ENCODE measurements at regions not wholly inside any gene's neighbourhood (a gene's known extent, or its start where the extent isn't known, plus 50 kb on each side); places are given as distances from the start of the nearest gene placed in this dataset.

GRCh38 chr6:166085500-166085899 is 82.2 kb downstream of the TBXT start:
- Histone ChIP-seq H3K27ac (ENCODE audit: extremely low read length, insufficient read depth, low read length) (no peak overlapping the region), H3K79me2 (ENCODE audit: insufficient read depth, low read length) (no peaks in the 10 kb centered on the region), H3K27me3 (ENCODE audit: control insufficient read depth in 1 of 2, insufficient read depth in 2 of 2, low read length in 2 of 2) (peaks cover 0 to 12% of the 10 kb centered on the region in 2 experiments; a peak in 1 of 5 replicates), H4K20me1 (ENCODE audit: insufficient read depth, low read length) (no peaks in the 10 kb centered on the region), H3K9me3 (ENCODE audit: low read length) (no peaks in the 10 kb centered on the region), H3K4me3 (replicated peaks in 1 of 3; ENCODE audit: insufficient read depth in 1 of 3, low read depth in 2 of 3, low read length in 3 of 3) (no peak overlapping the region), H3K4me2 (ENCODE audit: low read depth, low read length) (no peak overlapping the region), H3K4me1 (ENCODE audit: insufficient read depth, low read length) (no peaks in the 10 kb centered on the region), H3K36me3 (replicated peaks in 1 of 2; ENCODE audit: control insufficient read depth in 1 of 2, insufficient read depth in 2 of 2, low read length in 2 of 2) (no peaks in the 10 kb centered on the region), H2AFZ (ENCODE audit: low read length) (no peak overlapping the region), H3K9ac (ENCODE audit: insufficient read depth, low read depth, low read length) (no peak overlapping the region)
- intact Hi-C loops (cut with micrococcal nuclease; ENCODE audit: unreplicated experiment) (no loop called here), in situ Hi-C loops (cut with HindIII; ENCODE audit: extremely low pct_ligation_motif_present, low pct_unique_long_range_greater_than_20kb) (no loop called here)
- WGBS (ENCODE audit: low lambda C conversion rate): 21% methylated on average over 2 of the region's 2 CpGs
- no peak for FAIRE-seq
- TF ChIP-seq MAFF (IDR thresholded peaks at IDR 0.05; ENCODE audit: low read depth, low read length): peak; percentile 94
- TF ChIP-seq NFKB2 (CRISPR knock-in tag; IDR thresholded peaks at IDR 0.05; ENCODE audit: borderline replicate concordance): no peak
- TF ChIP-seq NFE2L2 (IDR thresholded peaks at IDR 0.05; ENCODE audit: low read length): peak; percentile 16; the same call in 1 of the 2 replicates
- TF ChIP-seq ATF7 (IDR thresholded peaks at IDR 0.05): 0 out of 2 replicates have a peak, but pooled peaks have one; percentile 6
- TF ChIP-seq ATF7 (CRISPR knock-in tag; IDR thresholded peaks at IDR 0.05): no peak
- TF ChIP-seq MAFK (conservative IDR thresholded peaks at IDR 0.05 in 1 of 2, IDR thresholded peaks at IDR 0.05 in 1 of 2; ENCODE audit: low read length in 2 of 2): peak; percentile 95 to 96
- no peak for ATAC-seq
- DNase-seq (ENCODE audit: low spot score): no peak
- ChIA-PET POLR2A (no interaction called here), CTCF (ENCODE audit: low intra/inter-chr PET ratio, low total read pairs) (no interaction called here)
- BruUV-seq (replicated peaks): no TSS peak

GRCh38 chr6:166084951-166085350 is 82.7 kb downstream of the TBXT start:
- in situ Hi-C loops (cut with HindIII; ENCODE audit: extremely low pct_ligation_motif_present, low pct_unique_long_range_greater_than_20kb) (no loop called here), intact Hi-C loops (cut with micrococcal nuclease; ENCODE audit: unreplicated experiment) (no loop called here)
- Histone ChIP-seq H3K4me1 (ENCODE audit: insufficient read depth, low read length) (no peaks in the 10 kb centered on the region), H3K79me2 (ENCODE audit: insufficient read depth, low read length) (no peaks in the 10 kb centered on the region), H2AFZ (ENCODE audit: low read length) (no peak overlapping the region), H3K4me3 (replicated peaks in 1 of 3; ENCODE audit: insufficient read depth in 1 of 3, low read depth in 2 of 3, low read length in 3 of 3) (no peak overlapping the region), H3K27me3 (ENCODE audit: control insufficient read depth in 1 of 2, insufficient read depth in 2 of 2, low read length in 2 of 2) (peaks cover 0 to 12% of the 10 kb centered on the region in 2 experiments; a peak in 1 of 5 replicates), H3K27ac (ENCODE audit: extremely low read length, insufficient read depth, low read length) (no peak overlapping the region), H3K9me3 (ENCODE audit: low read length) (no peaks in the 10 kb centered on the region), H3K9ac (ENCODE audit: insufficient read depth, low read depth, low read length) (no peak overlapping the region), H3K4me2 (ENCODE audit: low read depth, low read length) (no peak overlapping the region), H4K20me1 (ENCODE audit: insufficient read depth, low read length) (no peaks in the 10 kb centered on the region), H3K36me3 (replicated peaks in 1 of 2; ENCODE audit: control insufficient read depth in 1 of 2, insufficient read depth in 2 of 2, low read length in 2 of 2) (no peaks in the 10 kb centered on the region)
- FAIRE-seq: no peak
- 2% methylated on average over 2 of the region's 2 CpGs for WGBS (ENCODE audit: low lambda C conversion rate)
- no peak for ATAC-seq
- TF ChIP-seq ZNF280D (CRISPR knock-in tag; IDR thresholded peaks at IDR 0.05): no peak
- TF ChIP-seq U2AF1 (optimal IDR thresholded peaks at IDR 0.05; ENCODE audit: low read depth, low read length): no peak
- TF ChIP-seq MED13 (CRISPR knock-in tag; IDR thresholded peaks at IDR 0.05): no peak
- TF ChIP-seq ZFYVE20 (CRISPR knock-in tag; IDR thresholded peaks at IDR 0.05; ENCODE audit: borderline replicate concordance, low read depth): no peak
- CTCF ChIA-PET (ENCODE audit: low intra/inter-chr PET ratio, low total read pairs): no interaction called here
- DNase-seq (ENCODE audit: low spot score): no peak
- POLR2A ChIA-PET: no interaction called here
- no TSS peak for BruUV-seq (replicated peaks)
